ENCODE measurements at regions not wholly inside any gene's neighbourhood (a gene's known extent, or its start where the extent isn't known, plus 50 kb on each side); places are given as distances from the start of the nearest gene placed in this dataset.

DNA sequence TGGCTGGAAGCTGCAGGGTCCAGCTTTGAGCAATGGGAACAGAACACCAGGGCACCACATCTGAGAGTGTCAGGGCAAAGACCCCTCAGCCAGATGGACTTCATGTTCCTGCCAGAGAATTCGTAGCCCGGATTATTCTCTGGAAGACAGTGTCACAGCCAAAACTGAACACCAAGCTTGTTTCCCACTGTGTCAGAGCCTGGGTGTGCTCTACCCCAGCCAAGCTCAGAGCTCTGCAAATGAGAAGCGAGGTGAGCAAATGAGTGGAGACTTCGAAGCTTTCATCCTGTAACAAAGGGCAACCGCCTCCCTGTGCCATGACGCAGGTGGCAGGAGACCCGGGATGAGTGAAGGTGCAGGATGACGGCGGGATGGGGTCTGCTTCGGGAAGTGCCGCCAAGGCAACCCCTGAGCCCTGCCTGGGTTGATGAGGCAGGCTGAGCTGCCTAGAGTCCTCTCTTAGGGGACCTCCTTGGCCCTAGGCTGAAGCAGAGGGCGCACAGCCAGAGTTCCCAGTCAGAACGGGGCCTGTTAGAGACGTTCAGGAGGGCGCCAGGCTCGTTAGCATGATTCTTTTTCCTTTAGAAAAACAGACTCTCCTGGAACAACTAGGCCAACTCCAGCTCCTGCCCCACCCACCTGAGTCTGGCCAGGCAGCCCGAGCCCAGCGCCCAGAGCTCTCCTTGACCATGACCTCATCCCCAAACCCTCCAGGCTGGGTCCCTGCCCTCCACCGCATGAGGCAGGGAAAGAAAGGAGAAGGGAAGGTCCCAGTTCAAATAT lies 187.7 kb downstream of the SOD2 start:
- TF ChIP-seq TAF1 (IDR thresholded peaks at IDR 0.05; ENCODE audit: borderline replicate concordance, low read depth, low read length) (no peak), POLR2AphosphoS5 (IDR thresholded peaks at IDR 0.05; ENCODE audit: low read depth, low read length) (no peak), POLR2A (IDR thresholded peaks at IDR 0.05; ENCODE audit: low read depth, low read length) (no peak)
